HL-60 (cell line): ENCODE measurements at regions not wholly inside any gene's neighbourhood (a gene's known extent, or its start where the extent isn't known, plus 50 kb on each side); places are given as distances from the start of the nearest gene placed in this dataset.

Source experiments
- DNase-seq, 2 experiments: peaks; one replicate each; pipeline ENCODE4 v3.0.0-alpha.2; 2010 to 2020; ENCODE audit warnings: low read depth in 1 of 2, low spot score in 1 of 2
- H3K27ac ChIP-seq: fragments of 250-450 bp; sonication (Bioruptor Pico); replicated peaks from 2 replicates; pipeline ENCODE4 v1.5.1; 2020; ENCODE audit warnings: mild to moderate bottlenecking, moderate library complexity
- H3K27me3 ChIP-seq: fragments of 250-450 bp; sonication (Bioruptor Pico); 2 replicates; pipeline ENCODE4 v1.5.1; 2021; ENCODE audit warnings: mild to moderate bottlenecking, moderate library complexity; ENCODE audit not compliant: insufficient read depth, poor library complexity, severe bottlenecking
- H3K4me3 ChIP-seq: replicated peaks from 2 replicates; pipeline ENCODE4 v1.5.1; 2011; ENCODE audit warnings: mild to moderate bottlenecking, control low read depth, low read length; ENCODE audit not compliant: insufficient read depth
- CTCF ChIP-seq: IDR thresholded peaks from one replicate; pipeline ENCODE4 v1.5.1; 2011; ENCODE audit warnings: low read length, control low read depth, inconsistent platforms; ENCODE audit not compliant: insufficient read depth
- GABPA ChIP-seq: IDR thresholded peaks from 2 replicates; pipeline ENCODE4 v1.6.1; 2012; ENCODE audit warnings: low read depth
- POLR2AphosphoS5 ChIP-seq: IDR thresholded peaks from 2 replicates; pipeline ENCODE4 v1.6.1; 2012; ENCODE audit warnings: low read depth
- REST ChIP-seq: IDR thresholded peaks from 2 replicates; pipeline ENCODE4 v1.6.1; 2012; ENCODE audit warnings: low read depth; ENCODE audit not compliant: insufficient replicate concordance
- SPI1 ChIP-seq: IDR thresholded peaks from 2 replicates; pipeline ENCODE4 v1.6.1; 2012; ENCODE audit warnings: low read depth, mild to moderate bottlenecking, borderline replicate concordance

- Histone ChIP-seq H3K4me3 (no peak overlapping the region), H3K27me3 (no peaks in the 10 kb centered on the region), H3K27ac (no peak overlapping the region)
- no peak for TF ChIP-seq GABPA
- no peak for TF ChIP-seq REST
- TF ChIP-seq CTCF: no peak
- TF ChIP-seq POLR2AphosphoS5: no peak
- TF ChIP-seq SPI1: no peak
- no peak for DNase-seq
Observed at GRCh38 chr21:20519076-20519475, 479.1 kb upstream of the NCAM2 start.

- DNase-seq: no peak
- TF ChIP-seq GABPA (no peak), POLR2AphosphoS5 (no peak), CTCF (no peak), SPI1 (no peak), REST (no peak)
- Histone ChIP-seq H3K27ac (no peak overlapping the region), H3K27me3 (no peaks in the 10 kb centered on the region), H3K4me3 (no peak overlapping the region)
Observed at GRCh38 chr21:20522611-20523010, 475.6 kb upstream of the NCAM2 start.

- no peak overlapping the region for H3K27ac ChIP-seq
- H3K27me3 ChIP-seq: no peaks in the 10 kb centered on the region
- no peak for DNase-seq
- no peak for TF ChIP-seq REST
- no peak for TF ChIP-seq CTCF
- TF ChIP-seq POLR2AphosphoS5: no peak
- TF ChIP-seq SPI1: no peak
- TF ChIP-seq GABPA: no peak
- H3K4me3 ChIP-seq: no peak overlapping the region
Observed at GRCh38 chr21:20523191-20523590, 475.0 kb upstream of the NCAM2 start.
